ENCODE measurements at regions not wholly inside any gene's neighbourhood (a gene's known extent, or its start where the extent isn't known, plus 50 kb on each side); places are given as distances from the start of the nearest gene placed in this dataset.
A peak's percentile ranks its signal among the peaks of the same experiment; 100 is the strongest.
"Not testable (repeated sequence)": the region's sequence is repeated elsewhere in the genome, so short reads cannot be mapped to it uniquely, and the experiment has no call there.

DNA sequence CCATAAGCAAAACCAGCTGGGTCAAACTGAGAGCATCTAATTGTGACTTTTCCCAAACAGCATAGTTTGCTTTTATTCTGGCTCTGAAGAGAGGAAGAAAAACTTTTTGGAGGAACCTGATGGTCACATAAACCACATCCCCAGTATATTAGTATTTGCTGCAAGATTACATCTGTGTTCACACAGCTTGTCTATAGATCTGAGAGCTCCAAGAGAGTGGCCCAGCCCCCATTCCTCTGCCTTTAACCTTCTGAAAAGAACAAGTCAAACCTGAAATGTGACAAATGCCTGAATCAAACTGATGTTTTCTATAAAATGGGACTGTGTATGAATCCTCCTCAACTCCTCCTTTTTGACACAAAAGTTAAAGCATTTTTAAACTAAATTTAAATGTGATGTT is 435.2 kb downstream of the ZNF479 start:
- not testable (repeated sequence) for DNase-seq

DNA sequence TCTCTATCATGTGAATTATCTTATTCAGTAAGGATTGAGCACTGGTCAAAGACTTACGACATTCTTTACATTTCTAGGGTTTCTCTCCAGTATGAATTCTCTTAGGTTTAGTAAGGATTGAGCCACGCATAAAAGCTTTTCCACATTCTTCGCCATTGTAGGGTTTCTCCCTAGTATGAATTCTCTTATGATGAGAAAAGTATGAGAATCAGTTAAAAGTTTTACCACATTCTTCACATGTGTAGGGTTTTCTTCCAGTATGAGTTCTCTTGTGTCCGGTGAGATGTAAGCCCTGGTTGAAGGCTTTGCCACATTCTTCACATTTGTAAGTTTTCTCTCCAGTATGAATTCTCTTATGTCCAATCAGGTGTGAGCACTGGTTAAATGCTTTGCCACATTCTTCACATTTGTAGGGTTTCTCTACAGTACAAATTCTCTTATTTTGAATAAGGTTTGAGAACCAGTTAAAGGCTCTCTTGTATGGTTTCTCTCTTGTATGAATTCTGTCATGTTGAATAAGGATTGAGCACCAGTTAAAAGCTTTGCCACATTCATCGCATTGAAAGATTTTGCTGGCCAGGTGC is 445.9 kb downstream of the ZNF479 start:
- DNase-seq, result no peak

DNA sequence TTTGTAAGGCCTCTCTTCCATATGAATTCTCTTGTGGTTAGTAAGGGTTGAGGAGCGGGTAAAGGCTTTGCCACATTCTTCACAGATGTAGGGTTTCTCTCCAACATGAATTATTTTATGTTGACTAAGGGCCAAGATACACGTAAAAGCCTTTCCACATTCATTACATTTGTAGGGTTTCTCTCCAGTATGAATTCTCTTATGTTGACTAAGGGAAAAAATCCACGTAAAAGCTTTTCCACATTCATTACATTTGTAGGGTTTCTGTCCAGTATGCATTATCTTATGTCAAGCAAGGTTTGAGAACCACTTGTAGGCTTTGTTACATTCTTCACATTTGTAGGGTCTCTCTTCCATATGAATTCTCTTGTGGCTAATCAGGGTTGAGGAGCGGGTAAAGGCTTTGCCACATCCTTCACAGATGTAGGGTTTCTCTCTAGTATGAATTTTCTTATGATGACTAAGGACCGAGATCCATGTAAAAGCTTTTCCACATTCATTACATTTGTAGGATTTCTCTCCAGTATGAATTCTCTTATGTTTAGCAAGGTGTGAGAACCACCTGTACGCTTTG is 493.0 kb downstream of the ZNF479 start:
- DNase-seq, result no peak

DNA sequence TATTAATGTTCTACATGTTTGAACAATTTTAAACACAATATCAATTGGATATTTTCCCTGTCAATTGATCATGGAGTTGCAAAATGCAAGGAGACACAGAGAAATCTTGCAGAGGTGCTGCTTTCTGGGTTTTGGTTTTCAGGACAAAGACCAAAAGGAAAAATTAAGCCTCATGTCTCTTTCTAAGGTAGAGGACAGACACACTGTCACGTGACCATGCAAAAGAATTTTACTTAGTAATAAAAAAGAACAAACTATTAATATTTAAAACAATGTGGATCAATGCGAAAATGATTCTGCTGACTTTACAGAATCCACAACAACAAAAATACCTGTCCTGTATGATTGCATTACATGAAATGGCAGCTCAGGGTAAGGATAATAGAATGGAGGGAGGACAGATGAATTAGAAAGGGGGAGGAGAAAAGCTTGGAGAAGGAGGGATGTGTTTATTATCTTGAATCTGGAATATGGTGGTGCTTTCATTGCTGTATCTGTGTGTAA is 493.7 kb upstream of the NUPR2 start:
- DNase-seq, result no peak

DNA sequence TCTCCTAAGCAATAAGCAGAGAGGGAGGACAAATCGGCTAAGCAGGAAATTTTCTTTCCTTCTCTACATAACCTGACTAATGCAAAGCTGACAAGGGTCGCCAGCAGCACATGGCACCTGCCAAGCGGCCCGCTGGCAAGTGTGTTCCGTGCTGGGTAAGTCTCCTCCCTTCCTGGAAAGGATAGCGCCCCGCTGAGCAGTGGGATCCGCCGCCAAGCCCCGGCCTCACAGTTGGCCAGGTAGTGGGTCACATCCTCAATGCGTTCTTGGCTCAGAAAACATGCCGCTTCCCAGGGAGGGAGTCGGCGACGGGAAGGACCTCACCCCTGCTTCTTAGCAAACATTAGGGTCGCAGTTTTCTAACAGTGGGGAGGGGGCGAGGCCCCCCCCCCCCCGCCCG is 488.9 kb upstream of the NUPR2 start:
- DNase-seq, result no peak

DNA sequence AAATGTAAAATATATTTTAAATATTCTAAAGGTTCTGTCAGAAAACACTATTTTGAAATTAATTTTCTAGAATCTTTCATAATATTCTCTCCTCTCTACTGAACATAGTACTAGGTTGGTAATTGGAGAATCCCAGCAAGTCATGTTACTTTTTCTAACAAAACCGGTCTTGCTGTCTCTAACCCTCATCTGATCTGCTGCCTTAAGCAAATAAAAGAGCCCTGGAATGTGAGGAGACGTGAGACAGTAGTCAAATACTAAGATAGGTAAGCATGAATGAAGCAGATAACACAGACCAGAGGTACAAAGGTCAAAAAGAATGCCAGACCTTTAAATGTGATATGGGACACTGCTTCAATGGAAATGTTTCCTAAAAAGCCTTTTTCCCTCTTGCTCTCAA is 462.4 kb upstream of the NUPR2 start:
- no peak for DNase-seq

DNA sequence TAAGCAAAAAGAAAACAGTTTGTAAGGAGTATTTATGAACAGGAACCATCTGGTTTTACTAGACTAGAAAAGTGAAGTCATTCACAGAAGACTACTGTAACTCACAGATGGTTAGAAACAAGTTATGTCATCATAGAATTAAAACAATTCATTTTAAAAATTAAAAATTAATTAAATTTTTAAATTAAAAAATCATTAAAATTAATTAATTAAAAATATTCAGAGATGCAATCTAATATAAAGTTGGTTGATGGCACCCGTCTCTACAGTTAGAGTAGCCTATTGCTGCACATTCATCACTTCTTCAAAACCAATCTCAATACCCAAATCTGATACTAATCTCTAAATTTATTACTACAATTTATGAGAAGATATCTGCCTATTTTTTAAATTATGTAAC is 454.8 kb upstream of the NUPR2 start:
- DNase-seq, result no peak

DNA sequence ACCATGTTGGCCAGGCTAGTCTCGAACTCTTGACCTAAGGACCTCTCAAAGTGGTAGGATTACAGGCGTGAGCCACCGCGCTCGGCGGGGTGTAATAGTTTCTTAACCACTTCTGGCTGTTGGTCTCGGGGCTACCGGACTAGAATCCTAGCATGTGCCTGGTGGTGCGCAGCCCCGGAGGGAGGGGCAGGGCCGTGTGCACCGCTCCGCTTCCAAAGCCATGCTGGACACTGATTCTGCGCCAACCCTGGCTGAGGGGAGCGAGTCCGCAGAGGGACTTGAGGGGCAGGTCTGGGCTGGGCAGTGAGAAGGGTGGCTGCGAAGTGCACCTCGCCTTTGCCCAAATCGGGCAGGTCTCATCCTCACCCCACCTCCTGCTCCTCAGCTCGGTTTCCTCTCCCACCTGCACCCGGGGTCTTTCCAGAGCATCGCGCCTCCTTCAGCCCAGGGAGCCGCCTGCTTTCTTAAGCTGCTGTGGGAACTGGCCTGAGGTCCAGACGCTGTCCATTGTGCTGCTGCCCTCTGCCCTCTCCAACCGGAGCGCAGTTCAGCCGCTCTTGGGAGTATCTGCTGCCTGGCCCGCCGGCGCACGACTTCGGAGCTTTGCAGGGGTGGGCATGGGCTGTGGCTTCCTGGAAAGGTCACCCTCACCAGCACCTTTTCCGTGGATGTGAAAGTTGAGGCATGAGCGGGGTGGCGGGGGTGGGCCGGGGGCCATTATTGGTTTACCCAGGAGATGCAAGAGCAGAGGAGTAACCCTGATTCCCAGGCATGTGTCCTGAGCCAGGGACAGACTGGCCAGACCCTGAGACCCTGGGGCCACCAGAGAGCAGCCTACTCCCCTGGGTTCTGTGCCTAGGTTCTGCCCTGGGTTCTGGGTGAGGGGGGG is 422.6 kb upstream of the NUPR2 start:
- no peak for DNase-seq

DNA sequence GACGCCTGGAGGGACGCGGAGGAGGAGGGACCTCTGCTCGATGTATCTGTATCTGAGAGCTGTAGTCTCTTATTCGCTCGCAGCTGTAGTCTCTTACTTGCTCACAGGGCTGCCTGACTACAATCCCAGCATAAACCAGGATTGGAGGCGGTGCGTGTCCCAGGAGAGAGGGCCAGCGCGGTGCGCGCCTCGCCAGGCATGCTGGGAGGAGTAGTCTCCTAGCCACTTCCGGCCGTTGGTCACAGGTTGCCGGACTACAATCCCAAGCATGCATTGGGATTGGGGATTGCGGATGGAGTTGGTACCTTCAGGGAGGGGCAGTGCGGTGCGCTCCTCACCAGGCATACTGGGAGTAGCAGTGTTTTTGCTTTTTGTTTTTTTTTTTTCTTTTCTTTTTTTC is 421.7 kb upstream of the NUPR2 start:
- DNase-seq, result peak; percentile 80

DNA sequence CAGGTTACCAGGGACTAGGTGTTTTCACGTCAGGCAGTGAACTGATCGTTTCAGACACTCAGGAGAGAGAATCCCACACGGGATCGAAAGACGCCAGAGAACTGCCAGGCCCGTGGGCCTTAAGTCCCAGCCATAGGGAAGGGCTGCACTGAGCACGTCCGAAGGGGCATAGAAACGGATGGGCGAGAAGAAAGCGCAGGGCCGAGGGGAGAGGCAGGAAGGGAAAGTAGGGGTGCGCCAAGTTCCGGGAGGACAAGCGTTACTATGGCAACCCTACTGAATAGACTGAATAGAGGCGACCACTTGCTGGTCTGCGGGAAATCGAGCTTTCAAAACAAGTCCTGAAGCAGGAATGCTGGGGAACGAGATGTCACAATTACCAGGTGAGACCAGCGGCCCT is 421.3 kb upstream of the NUPR2 start:
- DNase-seq, result peak; percentile 75

DNA sequence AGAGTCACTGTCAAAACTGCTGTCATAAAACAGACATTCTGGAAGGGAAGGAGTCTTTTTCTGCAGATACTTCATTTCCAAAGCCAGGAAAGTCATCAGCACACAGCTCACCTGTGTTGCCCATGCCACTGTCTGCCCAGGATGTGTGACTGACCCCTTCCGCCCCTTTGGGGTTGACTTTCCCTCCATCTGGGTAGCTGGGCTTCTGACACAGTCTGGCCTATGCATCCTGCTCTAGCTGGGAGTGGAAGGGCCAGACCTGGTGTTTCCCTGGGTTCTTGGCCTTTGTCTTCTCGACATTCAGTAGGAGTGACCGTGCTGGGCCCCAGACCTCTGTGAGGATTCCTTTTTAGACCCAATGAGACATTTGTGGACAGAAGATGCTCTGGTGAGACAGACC is 378.9 kb upstream of the NUPR2 start:
- no peak for DNase-seq

DNA sequence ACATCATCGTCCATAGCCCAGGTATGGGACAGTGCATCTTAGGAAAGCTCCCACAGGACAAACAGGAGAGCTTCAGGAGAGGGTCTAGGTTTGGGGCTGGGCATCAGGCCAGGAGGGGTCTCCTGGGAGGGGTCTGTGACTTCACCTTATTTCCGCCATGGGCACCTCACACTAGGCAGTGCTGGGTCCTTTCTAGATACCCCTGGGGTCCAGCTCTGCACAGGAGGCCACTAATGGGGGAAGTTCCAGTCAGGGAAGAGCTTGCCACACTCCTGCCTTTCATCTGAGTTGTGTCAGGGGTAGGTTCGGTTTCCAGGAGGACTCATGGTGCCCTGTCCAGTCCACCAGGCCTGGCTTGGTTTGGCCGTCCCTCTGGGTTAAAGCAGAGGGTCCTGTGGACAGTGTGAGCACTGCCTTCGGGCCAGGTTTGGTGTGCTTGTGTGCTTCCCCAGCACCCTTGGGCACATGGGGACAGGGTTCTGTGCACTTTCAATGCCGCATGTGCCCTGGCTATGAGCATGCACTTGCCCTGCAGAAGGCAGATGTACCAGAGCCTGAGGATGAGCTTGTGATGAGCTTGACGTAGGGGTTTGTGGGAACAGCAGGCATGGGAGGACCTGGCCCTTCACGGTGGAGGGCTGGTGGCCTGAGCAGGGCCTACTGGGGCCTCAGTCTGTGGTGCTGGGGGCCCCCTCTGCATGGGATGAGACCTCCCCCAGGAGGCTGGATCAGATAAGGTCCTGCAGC is 377.7 kb upstream of the NUPR2 start:
- no peak for DNase-seq

DNA sequence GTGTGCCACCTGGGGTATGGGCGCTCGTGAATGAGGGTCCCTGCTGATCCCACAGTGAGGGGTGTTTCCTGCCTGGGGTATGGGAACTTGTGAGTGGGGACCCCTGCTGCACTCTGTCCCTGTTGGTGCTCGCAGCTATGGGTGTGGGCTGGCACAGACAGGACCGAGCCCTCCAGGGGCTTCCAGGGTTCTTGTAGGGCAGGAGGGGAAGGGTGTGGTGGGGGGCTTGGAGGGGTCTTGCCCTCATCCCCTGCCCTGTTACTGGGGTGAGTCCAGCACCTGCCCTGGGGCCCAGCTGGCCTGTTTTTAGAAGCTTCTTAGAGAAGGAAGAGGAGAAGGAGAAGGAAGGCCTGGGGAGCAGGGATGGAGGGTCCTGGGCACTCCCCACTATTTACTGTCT is 377.0 kb upstream of the NUPR2 start:
- no peak for DNase-seq

DNA sequence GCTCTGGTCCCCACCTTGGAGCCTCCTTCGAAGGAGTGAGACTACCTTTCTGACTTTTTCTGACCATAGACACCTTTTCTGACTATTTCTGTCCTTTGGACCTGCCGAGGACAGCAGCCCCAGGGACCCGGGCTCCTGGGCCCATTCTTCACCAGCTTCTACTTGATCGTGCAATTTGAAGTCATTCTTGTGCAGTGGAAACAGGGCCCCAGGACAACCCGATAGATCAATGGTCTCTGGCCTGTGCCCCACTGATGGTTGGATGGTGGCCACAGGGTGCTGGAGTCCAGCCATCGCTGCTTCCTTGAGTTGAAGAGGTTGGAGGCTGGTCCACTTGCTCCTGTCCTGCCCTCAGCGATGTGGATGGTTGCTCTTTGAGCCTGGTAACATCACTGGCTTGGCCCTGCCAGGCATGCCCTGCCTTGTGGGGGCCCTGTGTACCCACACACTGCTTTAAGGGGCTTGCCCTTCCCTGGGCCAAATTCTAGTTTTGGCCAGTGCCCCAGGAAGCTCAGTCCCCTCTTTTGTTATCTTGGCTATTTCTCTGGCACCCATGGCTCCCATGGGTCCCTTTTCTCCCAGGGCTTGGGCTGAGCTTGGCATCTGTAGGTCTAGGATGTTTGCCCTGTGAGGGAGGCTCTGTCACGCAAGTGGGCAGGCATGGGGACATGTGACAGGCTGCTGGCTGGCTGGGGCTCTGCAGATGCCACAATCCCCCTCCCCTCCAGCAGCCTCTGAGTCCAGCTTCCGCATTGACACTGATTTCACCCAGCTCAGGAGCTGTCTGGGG is 375.6 kb upstream of the NUPR2 start:
- no peak for DNase-seq

DNA sequence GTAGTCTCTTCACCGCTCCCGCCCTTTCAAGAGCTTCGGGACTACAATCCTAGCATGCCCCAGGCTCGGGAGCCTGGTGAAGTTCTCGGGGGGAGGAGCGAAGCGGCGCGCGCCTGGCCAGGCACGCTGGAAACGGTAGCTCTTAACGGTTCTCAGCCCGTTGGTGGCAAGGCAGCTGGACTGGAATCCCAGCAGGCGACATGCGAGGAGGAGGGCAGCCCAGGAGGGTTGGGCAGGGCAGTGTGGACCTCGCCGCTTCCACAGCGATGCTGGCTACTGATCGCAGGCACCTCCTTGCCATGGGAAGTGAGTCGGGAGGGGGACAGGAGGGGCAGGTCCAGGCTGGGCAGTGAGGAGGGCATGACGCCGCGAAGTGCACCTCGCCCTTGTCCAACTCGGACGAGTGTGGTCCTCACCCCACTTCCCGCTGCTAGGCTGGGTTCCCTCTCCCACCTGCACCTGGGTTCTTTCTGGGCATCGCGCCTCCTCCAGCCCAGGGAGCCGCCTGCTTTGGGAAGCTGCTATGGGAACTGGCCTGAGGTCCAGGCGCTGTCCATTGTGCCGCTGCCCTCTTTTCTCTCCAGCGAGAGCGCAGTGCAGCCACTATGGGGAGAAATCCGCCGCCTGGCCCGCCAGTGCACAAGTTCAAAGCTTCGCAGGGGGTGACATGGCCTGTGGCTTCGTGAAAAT is 367.8 kb upstream of the NUPR2 start:
- DNase-seq, result no peak

DNA sequence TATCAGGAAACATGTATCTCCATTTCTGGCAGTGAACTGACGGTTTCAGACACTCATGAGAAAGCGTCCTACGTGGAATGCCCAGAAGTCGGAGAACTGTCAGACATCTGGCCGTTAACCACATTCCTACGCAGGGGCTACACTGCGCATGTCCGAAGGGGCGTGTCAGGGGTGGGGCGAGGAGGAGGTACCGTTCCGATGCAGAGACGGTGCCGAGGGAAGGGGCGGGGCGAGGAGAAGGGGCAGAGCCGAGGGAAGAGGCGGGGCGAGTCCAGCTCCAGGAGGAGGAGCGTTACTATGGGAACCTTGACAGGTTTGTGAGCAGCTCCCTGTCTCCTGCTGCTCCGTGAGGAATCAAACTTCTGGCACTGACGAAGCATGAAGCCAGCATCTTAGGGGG is 366.9 kb upstream of the NUPR2 start:
- peak; percentile 47 for DNase-seq

DNA sequence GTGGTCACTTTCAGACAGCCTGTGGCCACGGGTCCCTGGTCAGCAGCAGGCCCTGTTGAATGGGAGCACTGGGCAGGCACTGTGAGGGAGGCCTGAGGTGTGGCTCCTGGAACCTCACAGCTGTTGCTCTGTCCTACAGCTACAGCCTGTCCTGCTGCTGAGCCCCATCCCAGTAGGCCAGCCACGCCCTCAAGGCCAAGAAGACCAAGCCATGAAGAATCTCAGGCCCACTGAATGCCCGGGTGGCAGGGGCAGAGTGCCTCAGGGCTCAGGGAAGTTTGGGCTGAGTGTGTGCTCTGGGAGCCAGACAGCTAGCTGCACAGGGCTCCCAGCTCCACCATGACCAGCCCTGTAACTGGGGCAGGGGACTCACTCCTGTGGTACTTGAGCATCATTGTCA is 363.5 kb upstream of the NUPR2 start:
- DNase-seq, result no peak

DNA sequence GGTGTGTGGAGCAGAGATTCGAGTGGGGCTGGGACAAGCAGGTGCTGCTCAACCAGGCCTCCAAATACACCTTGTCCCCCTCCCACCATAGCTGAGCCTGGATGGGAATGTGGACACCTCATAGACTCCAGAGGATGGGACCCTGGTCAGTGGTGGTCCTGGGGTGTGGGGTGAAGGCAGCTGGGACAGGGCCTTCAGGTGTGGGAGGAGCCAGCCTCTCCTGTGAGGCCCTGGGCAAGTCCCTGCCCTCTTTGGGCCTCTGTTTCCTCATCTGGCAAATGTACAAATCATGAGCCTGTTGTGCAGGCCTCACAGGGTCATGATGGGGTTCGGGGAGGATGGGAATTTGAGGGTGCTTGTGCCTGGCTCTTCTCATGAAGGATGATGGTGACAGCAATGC is 362.9 kb upstream of the NUPR2 start:
- DNase-seq, result no peak

DNA sequence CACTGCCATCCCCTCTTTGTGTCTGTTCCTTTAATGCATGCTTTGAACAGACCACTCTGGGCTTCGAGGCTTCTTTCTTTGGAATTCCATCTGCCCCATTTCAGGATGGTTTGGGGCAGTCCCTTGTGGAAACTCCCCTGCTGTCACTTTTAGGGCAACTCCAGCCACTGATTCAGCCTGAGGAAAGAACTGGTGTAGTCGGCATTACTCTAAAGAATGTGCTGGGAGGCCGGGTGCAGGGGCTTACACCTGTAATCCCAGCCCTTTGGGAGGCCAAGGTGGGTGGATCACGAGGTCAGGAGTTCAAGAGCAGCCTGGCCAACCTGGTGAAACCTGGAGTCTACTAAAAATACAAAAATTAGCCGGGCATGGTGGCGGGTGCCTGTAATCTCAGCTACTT is 358.1 kb upstream of the NUPR2 start:
- DNase-seq, result no peak

DNA sequence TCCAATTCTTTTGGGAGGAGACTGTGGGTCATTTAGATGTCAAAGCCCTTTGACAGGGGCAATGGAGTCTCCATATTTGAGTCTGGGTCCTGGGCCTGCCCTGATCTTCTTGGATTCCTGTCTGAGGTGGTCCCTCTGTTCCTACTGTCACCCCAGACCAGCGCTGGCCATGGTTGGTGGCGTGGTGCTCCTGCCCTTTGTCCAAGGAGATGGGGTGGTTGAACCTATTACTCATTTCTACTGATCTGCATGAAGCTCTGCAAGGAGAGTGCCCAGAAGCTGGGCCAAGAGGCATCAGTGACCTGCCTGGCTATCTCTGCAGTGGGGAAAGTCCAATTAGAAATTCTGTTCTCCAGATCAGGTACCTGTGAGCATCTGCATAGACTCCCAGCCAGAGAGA is 355.6 kb upstream of the NUPR2 start:
- no peak for DNase-seq

DNA sequence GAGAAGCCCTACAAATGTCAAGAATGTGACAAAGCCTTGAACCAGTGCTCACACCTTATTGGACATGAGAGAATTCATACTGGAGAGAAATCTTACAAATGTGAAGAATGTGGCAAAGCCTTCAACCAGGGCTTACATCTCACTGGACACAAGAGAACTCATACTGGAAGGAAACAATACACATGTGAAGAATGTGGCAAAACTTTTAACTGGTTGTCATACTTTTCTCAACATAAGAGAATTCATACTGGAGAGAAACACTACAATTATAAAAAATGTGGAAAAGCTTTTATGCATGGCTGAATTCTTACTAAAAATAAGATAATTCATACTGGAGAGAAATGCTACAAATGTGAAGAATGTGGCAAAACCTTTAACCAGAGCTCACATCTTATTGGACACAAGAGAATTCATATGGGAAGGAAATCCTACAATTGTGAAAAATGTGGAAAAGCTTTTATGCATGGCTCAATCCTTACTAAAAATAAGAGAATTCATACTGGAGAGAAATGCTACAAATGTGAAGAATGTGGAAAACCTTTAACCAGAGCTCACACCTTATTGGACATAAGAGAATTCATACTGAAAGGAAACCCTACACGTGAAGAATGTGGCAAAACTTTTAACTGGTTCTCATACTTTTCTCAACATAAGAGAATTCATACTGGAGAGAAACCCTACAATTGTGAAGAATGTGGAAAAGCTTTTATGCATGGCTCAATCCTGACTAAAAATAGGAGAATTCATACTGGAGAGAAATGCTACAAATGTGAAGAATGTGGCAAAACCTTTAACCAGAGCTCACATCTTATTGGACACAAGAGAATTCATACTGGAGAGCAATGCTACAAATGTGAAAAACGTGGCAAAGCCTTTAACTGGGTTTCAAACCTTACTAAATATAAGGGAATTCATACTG is 350.6 kb upstream of the NUPR2 start:
- not testable (repeated sequence) for DNase-seq

Measured in NCI-H2227 treated with DMSO at 0.1 percent for 48 hours (cell line).